Lower leg skin (tissue), 4 donors: ENCODE measurements at regions not wholly inside any gene's neighbourhood (a gene's known extent, or its start where the extent isn't known, plus 50 kb on each side); places are given as distances from the start of the nearest gene placed in this dataset.

Experiments used
- DNase-seq, 2 donors: peaks; one replicate each; pipeline ENCODE4 v3.0.0-alpha.2; 2019; ENCODE audit warnings: low spot score in 2 of 2
- H3K4me3 ChIP-seq: fragments of 200-600 bp; sonication (generic); 2 replicates; pipeline ENCODE4 v1.5.1; 2017; ENCODE audit warnings: mild to moderate bottlenecking, low read depth; ENCODE audit not compliant: poor library complexity, severe bottlenecking
- CTCF ChIP-seq, 3 donors: fragments of 450-650 bp; IDR thresholded peaks; one replicate each; pipeline ENCODE4 v1.5.1; 2016; ENCODE audit warnings: antibody characterized with exemption in 3 of 3, mild to moderate bottlenecking in 3 of 3, moderate library complexity in 2 of 3
- POLR2A ChIP-seq, 2 donors: fragments of 450-650 bp; IDR thresholded peaks; one replicate each; pipeline ENCODE4 v1.6.1; 2016 to 2017; ENCODE audit warnings: antibody characterized with exemption in 2 of 2, mild to moderate bottlenecking in 1 of 2, moderate library complexity in 1 of 2
- WGBS, 2 donors: methylation state at CpG; one replicate each; pipeline ENCODE4 v1.1.5; 2018; 5-methylcytosine and 5-hydroxymethylcytosine counted together
- intact Hi-C: fragments of 100-400 bp; cut with DNase I; formaldehyde crosslinking; loops from one replicate; pipeline ENCODE4 v1.15.0; 2023; ENCODE audit warnings: low total_unique reads

GRCh38 chr3:170792471-170792870 is 77.5 kb downstream of the RPL22L1 start:
- H3K4me3 ChIP-seq: no peak overlapping the region
- 77 to 85% methylated on average over 1 of the region's 1 CpG for WGBS, 2 donors
- DNase-seq: no peak
- intact Hi-C loops: no loop called here
- no peak for TF ChIP-seq CTCF (IDR thresholded peaks at IDR 0.05)
- no peak for TF ChIP-seq POLR2A (IDR thresholded peaks at IDR 0.05)

GRCh38 chr3:170790647-170791046 is 79.3 kb downstream of the RPL22L1 start:
- no peak for DNase-seq
- intact Hi-C loops: no loop called here
- no peak overlapping the region for H3K4me3 ChIP-seq
- WGBS, 2 donors: 58 to 70% methylated on average over 1 of the region's 1 CpG
- TF ChIP-seq POLR2A (IDR thresholded peaks at IDR 0.05) (no peak), CTCF (IDR thresholded peaks at IDR 0.05) (no peak)

- 90 to 91% methylated on average over 2 of the region's 2 CpGs for WGBS, 2 donors
- DNase-seq: no peak
- no peak for TF ChIP-seq POLR2A (IDR thresholded peaks at IDR 0.05)
- no peak for TF ChIP-seq CTCF (IDR thresholded peaks at IDR 0.05)
- no peak overlapping the region for H3K4me3 ChIP-seq
- intact Hi-C loops: no loop called here
Observed at GRCh38 chr3:170787464-170787863, 82.5 kb downstream of the RPL22L1 start.

- WGBS, 2 donors: 93 to 96% methylated on average over 3 of the region's 3 CpGs
- TF ChIP-seq CTCF (IDR thresholded peaks at IDR 0.05): no peak
- no peak for TF ChIP-seq POLR2A (IDR thresholded peaks at IDR 0.05)
- DNase-seq: no peak
- intact Hi-C loops: no loop called here
- no peak overlapping the region for H3K4me3 ChIP-seq
Observed at GRCh38 chr3:170785454-170785853, 84.5 kb downstream of the RPL22L1 start.

GRCh38 chr3:170784406-170784805 is 85.6 kb downstream of the RPL22L1 start:
- no peak overlapping the region for H3K4me3 ChIP-seq
- intact Hi-C loops: no loop called here
- TF ChIP-seq CTCF (IDR thresholded peaks at IDR 0.05) (no peak), POLR2A (IDR thresholded peaks at IDR 0.05) (no peak)
- WGBS, 2 donors: 90 to 94% methylated on average over 2 of the region's 2 CpGs
- DNase-seq: no peak

- H3K4me3 ChIP-seq: no peak overlapping the region
- intact Hi-C loops: no loop called here
- no peak for DNase-seq
- no peak for TF ChIP-seq CTCF (IDR thresholded peaks at IDR 0.05)
- no peak for TF ChIP-seq POLR2A (IDR thresholded peaks at IDR 0.05)
Observed at GRCh38 chr3:170780955-170781354, 89.0 kb downstream of the RPL22L1 start.
